ENCODE measurements at regions not wholly inside any gene's neighbourhood (a gene's known extent, or its start where the extent isn't known, plus 50 kb on each side); places are given as distances from the start of the nearest gene placed in this dataset.

DNA sequence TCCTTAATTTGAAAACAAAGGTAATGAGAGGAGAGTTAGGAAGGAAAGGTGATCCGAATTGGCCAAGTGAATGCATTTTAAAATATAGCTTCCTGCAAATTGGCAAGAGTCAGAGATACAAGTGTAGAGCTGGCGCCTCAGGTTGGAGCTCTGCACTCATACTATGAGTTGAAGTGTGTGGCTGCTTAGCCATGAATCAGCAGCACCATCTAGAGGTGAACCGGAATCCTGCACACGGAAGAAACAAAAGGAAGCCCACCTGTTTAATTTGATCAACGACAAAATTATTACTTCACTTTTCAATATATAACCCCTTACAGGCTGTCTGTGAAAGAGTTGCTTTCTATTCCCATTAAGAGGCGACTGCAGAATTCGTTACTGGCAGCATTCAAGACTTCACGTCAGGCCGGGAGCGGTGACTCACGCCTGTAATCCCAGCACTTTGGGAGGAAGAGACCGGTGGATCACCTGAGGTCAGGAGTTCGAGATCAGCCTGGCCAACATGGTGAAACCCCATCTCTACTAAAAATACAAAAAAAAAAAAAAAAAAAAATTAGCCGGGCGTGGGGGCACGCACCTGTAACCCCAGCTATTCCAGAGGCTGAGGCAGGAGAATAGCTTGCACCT is 1253.7 kb upstream of the CDH8 start:
- TF ChIP-seq POLR2A (IDR thresholded peaks at IDR 0.05): no peak
- TF ChIP-seq, protein P1, sequence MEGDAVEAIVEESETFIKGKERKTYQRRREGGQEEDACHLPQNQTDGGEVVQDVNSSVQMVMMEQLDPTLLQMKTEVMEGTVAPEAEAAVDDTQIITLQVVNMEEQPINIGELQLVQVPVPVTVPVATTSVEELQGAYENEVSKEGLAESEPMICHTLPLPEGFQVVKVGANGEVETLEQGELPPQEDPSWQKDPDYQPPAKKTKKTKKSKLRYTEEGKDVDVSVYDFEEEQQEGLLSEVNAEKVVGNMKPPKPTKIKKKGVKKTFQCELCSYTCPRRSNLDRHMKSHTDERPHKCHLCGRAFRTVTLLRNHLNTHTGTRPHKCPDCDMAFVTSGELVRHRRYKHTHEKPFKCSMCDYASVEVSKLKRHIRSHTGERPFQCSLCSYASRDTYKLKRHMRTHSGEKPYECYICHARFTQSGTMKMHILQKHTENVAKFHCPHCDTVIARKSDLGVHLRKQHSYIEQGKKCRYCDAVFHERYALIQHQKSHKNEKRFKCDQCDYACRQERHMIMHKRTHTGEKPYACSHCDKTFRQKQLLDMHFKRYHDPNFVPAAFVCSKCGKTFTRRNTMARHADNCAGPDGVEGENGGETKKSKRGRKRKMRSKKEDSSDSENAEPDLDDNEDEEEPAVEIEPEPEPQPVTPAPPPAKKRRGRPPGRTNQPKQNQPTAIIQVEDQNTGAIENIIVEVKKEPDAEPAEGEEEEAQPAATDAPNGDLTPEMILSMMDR (IDR thresholded peaks at IDR 0.05): peak in 4 of 6 experiments; percentile 50 to 80 (median 68)
